KMS-11 (cell line): ENCODE measurements at regions not wholly inside any gene's neighbourhood (a gene's known extent, or its start where the extent isn't known, plus 50 kb on each side); places are given as distances from the start of the nearest gene placed in this dataset.

Source experiments
- H2AFZ ChIP-seq: fragments of 200-600 bp; sonication (generic); 2 replicates; pipeline ENCODE4 v1.6.1; 2016; ENCODE audit warnings: antibody characterized with exemption, mixed run types, low read depth
- H3K27ac ChIP-seq: fragments of 200-600 bp; sonication (generic); 2 replicates; pipeline ENCODE4 v1.6.1; 2016; ENCODE audit warnings: mild to moderate bottlenecking, mixed run types
- H3K27me3 ChIP-seq: fragments of 200-600 bp; sonication (generic); 2 replicates; pipeline ENCODE4 v1.6.1; 2017; ENCODE audit warnings: mild to moderate bottlenecking, low read depth, mixed run types, moderate library complexity; ENCODE audit not compliant: insufficient read depth
- H3K36me3 ChIP-seq: fragments of 200-600 bp; sonication (generic); 2 replicates; pipeline ENCODE4 v1.6.1; 2017; ENCODE audit warnings: mild to moderate bottlenecking, mixed run types; ENCODE audit not compliant: insufficient read depth
- H3K4me1 ChIP-seq: fragments of 200-600 bp; sonication (generic); 2 replicates; pipeline ENCODE4 v1.6.1; 2016; ENCODE audit warnings: mild to moderate bottlenecking, low read depth, mixed run types; ENCODE audit not compliant: poor library complexity, severe bottlenecking
- H3K4me2 ChIP-seq: fragments of 200-600 bp; sonication (generic); 2 replicates; pipeline ENCODE4 v1.7.0; 2016; ENCODE audit warnings: mild to moderate bottlenecking, mixed run types
- H3K4me3 ChIP-seq: fragments of 200-600 bp; sonication (generic); IDR thresholded peaks from 2 replicates; pipeline ENCODE4 v1.6.1; 2017; ENCODE audit warnings: low read depth, low read length, mixed read lengths; ENCODE audit not compliant: insufficient read depth
- H3K79me2 ChIP-seq: fragments of 200-600 bp; sonication (generic); 2 replicates; pipeline ENCODE4 v1.6.1; 2016; ENCODE audit warnings: low read depth, mixed run types; ENCODE audit not compliant: insufficient read depth
- H3K9ac ChIP-seq: fragments of 200-600 bp; sonication (generic); 2 replicates; pipeline ENCODE4 v1.6.1; 2016; ENCODE audit warnings: mild to moderate bottlenecking, mixed run types
- H4K20me1 ChIP-seq: fragments of 200-600 bp; sonication (generic); 2 replicates; pipeline ENCODE4 v1.6.1; 2016; ENCODE audit warnings: mild to moderate bottlenecking, mixed run types; ENCODE audit not compliant: insufficient read depth
- TF ChIP-seq, protein P1 (sequence below): fragments of 200-600 bp; sonication (generic); conservative IDR thresholded peaks from 2 replicates; pipeline ENCODE4 v1.6.1; 2017; ENCODE audit warnings: low read depth, mild to moderate bottlenecking, antibody characterized with exemption, low read length, moderate library complexity, mixed read lengths

DNA sequence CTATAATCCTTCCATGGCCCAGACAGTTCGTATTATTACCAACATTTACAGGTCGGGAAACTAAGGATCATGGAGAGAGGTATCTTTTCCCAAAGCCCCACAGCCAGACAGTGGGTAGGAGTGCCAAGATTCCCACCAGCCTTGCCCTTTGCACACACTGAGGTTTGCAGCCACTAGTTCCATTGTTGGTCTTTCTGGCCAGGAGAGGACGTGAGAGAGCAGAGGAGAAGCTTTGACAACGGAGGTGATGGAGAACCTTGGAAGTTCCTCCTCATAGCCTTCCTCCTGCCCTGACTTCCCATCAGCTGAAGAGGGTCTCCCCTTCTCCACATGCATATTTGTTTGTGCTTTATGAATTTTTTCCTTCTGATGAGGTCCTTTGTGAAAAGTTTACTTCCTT is 50.5 kb upstream of the PLCL2 start:
- no peaks in the 10 kb centered on the region for H3K79me2 ChIP-seq
- no peaks in the 10 kb centered on the region for H4K20me1 ChIP-seq
- no peak overlapping the region for H3K4me2 ChIP-seq
- H3K27me3 ChIP-seq: no peaks in the 10 kb centered on the region
- no peak overlapping the region for H3K27ac ChIP-seq
- H3K4me3 ChIP-seq: no peak overlapping the region
- H2AFZ ChIP-seq: no peak overlapping the region
- H3K4me1 ChIP-seq: peaks cover 52% of the 10 kb centered on the region
- no peak overlapping the region for H3K9ac ChIP-seq
- H3K36me3 ChIP-seq: no peaks in the 10 kb centered on the region
- TF ChIP-seq, protein P1, sequence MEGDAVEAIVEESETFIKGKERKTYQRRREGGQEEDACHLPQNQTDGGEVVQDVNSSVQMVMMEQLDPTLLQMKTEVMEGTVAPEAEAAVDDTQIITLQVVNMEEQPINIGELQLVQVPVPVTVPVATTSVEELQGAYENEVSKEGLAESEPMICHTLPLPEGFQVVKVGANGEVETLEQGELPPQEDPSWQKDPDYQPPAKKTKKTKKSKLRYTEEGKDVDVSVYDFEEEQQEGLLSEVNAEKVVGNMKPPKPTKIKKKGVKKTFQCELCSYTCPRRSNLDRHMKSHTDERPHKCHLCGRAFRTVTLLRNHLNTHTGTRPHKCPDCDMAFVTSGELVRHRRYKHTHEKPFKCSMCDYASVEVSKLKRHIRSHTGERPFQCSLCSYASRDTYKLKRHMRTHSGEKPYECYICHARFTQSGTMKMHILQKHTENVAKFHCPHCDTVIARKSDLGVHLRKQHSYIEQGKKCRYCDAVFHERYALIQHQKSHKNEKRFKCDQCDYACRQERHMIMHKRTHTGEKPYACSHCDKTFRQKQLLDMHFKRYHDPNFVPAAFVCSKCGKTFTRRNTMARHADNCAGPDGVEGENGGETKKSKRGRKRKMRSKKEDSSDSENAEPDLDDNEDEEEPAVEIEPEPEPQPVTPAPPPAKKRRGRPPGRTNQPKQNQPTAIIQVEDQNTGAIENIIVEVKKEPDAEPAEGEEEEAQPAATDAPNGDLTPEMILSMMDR: no peak

DNA sequence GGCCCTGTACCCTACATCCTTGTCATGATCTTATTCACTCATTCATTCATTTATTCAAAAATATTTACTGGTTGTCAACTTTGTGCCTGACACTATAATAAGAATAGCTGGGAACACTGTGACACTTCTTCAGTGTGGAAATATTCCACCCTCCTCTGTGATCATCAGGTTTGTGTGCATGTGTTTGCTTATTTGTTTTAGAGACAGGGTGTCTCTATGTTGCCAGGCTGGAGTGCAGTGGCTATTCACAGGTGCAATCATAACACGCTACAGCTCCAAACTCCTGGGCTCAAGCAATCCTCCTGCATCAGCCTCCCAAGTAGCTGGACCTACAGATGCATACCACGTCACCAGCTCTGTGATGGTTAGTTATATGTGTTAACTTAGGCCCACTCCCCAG is 50.0 kb upstream of the PLCL2 start:
- Histone ChIP-seq H3K79me2 (no peaks in the 10 kb centered on the region), H4K20me1 (no peaks in the 10 kb centered on the region), H3K36me3 (no peaks in the 10 kb centered on the region), H3K4me2 (no peak overlapping the region), H3K4me3 (no peak overlapping the region), H3K4me1 (peaks cover 54% of the 10 kb centered on the region), H3K27ac (no peak overlapping the region), H3K27me3 (no peaks in the 10 kb centered on the region), H2AFZ (no peak overlapping the region), H3K9ac (no peak overlapping the region)
- TF ChIP-seq, protein P1: no peak
